H1 (cell line): ENCODE measurements at regions not wholly inside any gene's neighbourhood (a gene's known extent, or its start where the extent isn't known, plus 50 kb on each side); places are given as distances from the start of the nearest gene placed in this dataset.

Source experiments
- CTCF ChIA-PET: fragments of 300-600 bp; sonication (Branson Sonifier 250); formaldehyde crosslinking; loops from one replicate; lab custom pipeline; 2021; ENCODE audit not compliant: partially characterized antibody; lab: Charles Lee
- POLR2A ChIA-PET: fragments of 300-600 bp; sonication (Branson Sonifier 250); formaldehyde crosslinking; loops from one replicate; lab custom pipeline; 2021; ENCODE audit warnings: inconsistent platforms; ENCODE audit not compliant: partially characterized antibody; lab: Charles Lee
- DNase-seq, 2 experiments: peaks; one replicate each; pipeline versions ENCODE4 v3.0.0 to v3.0.0-alpha.2; 2010 to 2022; ENCODE audit warnings: low spot score in 2 of 2, low read depth in 1 of 2, mixed read lengths in 1 of 2
- FAIRE-seq: peaks from 2 replicates; lab custom pipeline; 2011; peaks lifted over from hg19 to GRCh38; lab: Jason Lieb, UNC
- H2AFZ ChIP-seq: 2 replicates; pipeline ENCODE4 v1.8.1; 2012; ENCODE audit warnings: low read length, inconsistent platforms
- H2AK5ac ChIP-seq: 2 replicates; pipeline ENCODE4 v1.6.1; 2013; ENCODE audit warnings: low read depth, low read length
- H2BK120ac ChIP-seq: replicated peaks from 2 replicates; pipeline ENCODE3; 2013; ENCODE audit warnings: low read depth, low read length, inconsistent platforms
- H2BK12ac ChIP-seq: 2 replicates; pipeline ENCODE4 v1.6.1; 2013; ENCODE audit warnings: low read depth, low read length
- H2BK15ac ChIP-seq: 2 replicates; pipeline ENCODE4 v1.6.1; 2013; ENCODE audit warnings: low read length
- H2BK20ac ChIP-seq: 2 replicates; pipeline ENCODE4 v1.6.1; 2013; ENCODE audit warnings: low read length
- H2BK5ac ChIP-seq: 2 replicates; pipeline ENCODE4 v1.6.1; 2013; ENCODE audit warnings: low read depth, low read length
- H3K14ac ChIP-seq: 2 replicates; pipeline ENCODE4 v1.6.1; 2013; ENCODE audit warnings: inconsistent platforms; ENCODE audit not compliant: insufficient read length
- H3K18ac ChIP-seq: 2 replicates; pipeline ENCODE4 v1.6.1; 2013; ENCODE audit warnings: low read length; ENCODE audit errors: extremely low read depth
- H3K23ac ChIP-seq: 2 replicates; pipeline ENCODE4 v1.6.1; 2013; ENCODE audit warnings: inconsistent platforms; ENCODE audit not compliant: insufficient read length
- H3K23me2 ChIP-seq: 2 replicates; pipeline ENCODE4 v1.6.1; 2013; ENCODE audit warnings: low read depth, low read length
- H3K27ac ChIP-seq: 2 replicates; pipeline ENCODE4 v1.6.1; 2011; ENCODE audit warnings: low read depth, low read length, inconsistent platforms
- H3K27me3 ChIP-seq, 4 experiments: replicated peaks in 1 of 4; 1 replicate in 1 of 4; 2 replicates in 3 of 4; pipeline versions ENCODE4 v1.6.1 to v1.8.1; 2011 to 2013; ENCODE audit warnings: low read length in 3 of 4, mild to moderate bottlenecking in 3 of 4, inconsistent platforms in 2 of 4, mixed read lengths in 2 of 4, moderate library complexity in 1 of 4; ENCODE audit not compliant: control insufficient read depth in 3 of 4, insufficient read depth in 3 of 4; ENCODE audit errors: extremely low read depth in 1 of 4
- H3K36me3 ChIP-seq, 4 experiments: 2 replicates each; pipeline versions ENCODE4 v1.6.1 to v1.8.1; 2011 to 2013; ENCODE audit warnings: mild to moderate bottlenecking in 4 of 4, low read length in 3 of 4, moderate library complexity in 2 of 4, control low read depth in 1 of 4, inconsistent platforms in 1 of 4; ENCODE audit not compliant: insufficient read depth in 4 of 4, control insufficient read depth in 2 of 4
- H3K4ac ChIP-seq: replicated peaks from 2 replicates; pipeline ENCODE3; 2013; ENCODE audit warnings: low read length, low read depth, mixed read lengths, inconsistent platforms; ENCODE audit not compliant: insufficient read length
- H3K4me1 ChIP-seq, 4 experiments: replicated peaks in 1 of 4; 1 replicate in 1 of 4; 2 replicates in 3 of 4; pipeline versions ENCODE4 v1.6.1 to v1.8.1; 2011 to 2013; ENCODE audit warnings: low read length in 3 of 4, inconsistent platforms in 2 of 4, mixed read lengths in 1 of 4; ENCODE audit not compliant: insufficient read depth in 4 of 4, control insufficient read depth in 3 of 4
- H3K4me2 ChIP-seq, 2 experiments: 2 replicates each; pipeline versions ENCODE4 v1.6.1 to v1.8.1; 2011 to 2013; ENCODE audit warnings: low read depth in 2 of 2, low read length in 2 of 2, control low read depth in 1 of 2, inconsistent platforms in 1 of 2, mild to moderate bottlenecking in 1 of 2; ENCODE audit not compliant: insufficient read depth in 1 of 2
- H3K4me3 ChIP-seq, 4 experiments: fragments of 200-600, 300-600 bp in 1 of 4; sonication (generic), shearing (Covaris generic), sonication (Bioruptor Twin) in 1 of 4; 2 replicates each; pipeline versions ENCODE4 v1.5.1 to v1.8.1; 2011 to 2016; ENCODE audit warnings: low read length in 4 of 4, low read depth in 3 of 4, control low read depth in 2 of 4, inconsistent platforms in 2 of 4, mild to moderate bottlenecking in 2 of 4, mixed read lengths in 1 of 4, moderate library complexity in 1 of 4; ENCODE audit not compliant: insufficient read depth in 2 of 4; ENCODE audit errors: extremely low read depth in 1 of 4
- H3K56ac ChIP-seq: replicated peaks from 2 replicates; pipeline ENCODE3; 2013; ENCODE audit warnings: low read depth, mild to moderate bottlenecking, mixed read lengths, low read length, inconsistent platforms; ENCODE audit not compliant: insufficient read length
- H3K79me1 ChIP-seq: 2 replicates; pipeline ENCODE4 v1.6.1; 2013; ENCODE audit warnings: low read depth, low read length, control low read depth
- H3K79me2 ChIP-seq, 2 experiments: 2 replicates each; pipeline versions ENCODE4 v1.6.1 to v1.8.1; 2012 to 2013; ENCODE audit warnings: low read length in 2 of 2, mild to moderate bottlenecking in 2 of 2, inconsistent platforms in 1 of 2; ENCODE audit not compliant: insufficient read depth in 2 of 2, control insufficient read depth in 1 of 2
- H3K9ac ChIP-seq, 4 experiments: replicated peaks in 1 of 4; 1 replicate in 1 of 4; 2 replicates in 3 of 4; pipeline versions ENCODE4 v1.6.1 to v1.8.1; 2011 to 2013; ENCODE audit warnings: low read depth in 3 of 4, low read length in 3 of 4, control low read depth in 2 of 4, mild to moderate bottlenecking in 2 of 4, moderate library complexity in 2 of 4, inconsistent platforms in 1 of 4; ENCODE audit errors: extremely low read depth in 1 of 4
- H3K9me3 ChIP-seq, 2 experiments: 2 replicates each; pipeline versions ENCODE4 v1.6.1 to v1.8.1; 2012 to 2013; ENCODE audit warnings: mild to moderate bottlenecking in 2 of 2, moderate library complexity in 2 of 2, control low read depth in 1 of 2, inconsistent platforms in 1 of 2, low read depth in 1 of 2, low read length in 1 of 2, mixed read lengths in 1 of 2; ENCODE audit not compliant: insufficient read depth in 2 of 2
- H4K20me1 ChIP-seq, 2 experiments: replicated peaks in 1 of 2; 2 replicates each; pipeline versions ENCODE3 to v1.8.1; 2011 to 2013; ENCODE audit warnings: inconsistent platforms in 2 of 2, low read length in 2 of 2, mild to moderate bottlenecking in 1 of 2; ENCODE audit not compliant: insufficient read depth in 2 of 2, control insufficient read depth in 1 of 2
- H4K5ac ChIP-seq: 2 replicates; pipeline ENCODE4 v1.6.1; 2013; ENCODE audit warnings: low read length, low read depth, mixed read lengths, inconsistent platforms; ENCODE audit not compliant: insufficient read length
- H4K8ac ChIP-seq: 2 replicates; pipeline ENCODE4 v1.8.0; 2013; ENCODE audit warnings: mild to moderate bottlenecking, moderate library complexity, low read length, inconsistent platforms; ENCODE audit not compliant: insufficient read depth; ENCODE audit errors: extremely low read depth
- H4K91ac ChIP-seq: replicated peaks from 2 replicates; pipeline ENCODE3; 2013; ENCODE audit warnings: low read length, mixed read lengths, inconsistent platforms; ENCODE audit not compliant: insufficient read length
- CTCF ChIP-seq, 3 experiments: IDR thresholded peaks; 1 replicate in 2 of 3; 2 replicates in 1 of 3; pipeline versions ENCODE4 v1.5.1 to v1.6.1; 2011; ENCODE audit warnings: low read length in 3 of 3, mild to moderate bottlenecking in 3 of 3, inconsistent platforms in 2 of 3, low read depth in 1 of 3, moderate library complexity in 1 of 3; ENCODE audit not compliant: insufficient read depth in 1 of 3; ENCODE audit errors: control extremely low read depth in 1 of 3
- KDM1A ChIP-seq: fragments of 200-600, 300-600 bp; sonication (generic); IDR thresholded peaks from 2 replicates; pipeline ENCODE4 v1.7.1; 2016; ENCODE audit warnings: mild to moderate bottlenecking, low read length, borderline replicate concordance
- POLR2A ChIP-seq, 2 experiments: IDR thresholded peaks; 1 replicate in 1 of 2; 2 replicates in 1 of 2; pipeline ENCODE4 v1.6.1; 2011; ENCODE audit warnings: low read depth in 2 of 2, low read length in 2 of 2, mild to moderate bottlenecking in 2 of 2; ENCODE audit errors: control extremely low read depth in 1 of 2
- RAD21 ChIP-seq, 2 experiments: IDR thresholded peaks in 1 of 2; conservative IDR thresholded peaks in 1 of 2; 2 replicates each; pipeline ENCODE4 v1.6.1; 2011; ENCODE audit warnings: low read depth in 2 of 2, low read length in 2 of 2, improper control_type of control experiment in 1 of 2, inconsistent platforms in 1 of 2, mild to moderate bottlenecking in 1 of 2, moderate library complexity in 1 of 2
- WGBS, 2 experiments: shearing (Covaris generic) in 1 of 2; methylation state at CpG; one replicate each; pipeline versions ENCODE4 v1.1.6 to v1.1.7; 2013 to 2015; ENCODE audit warnings: low lambda C conversion rate in 2 of 2, mixed read lengths in 2 of 2, inconsistent platforms in 1 of 2, low coverage in 1 of 2, missing lambda C conversion rate in 1 of 2; ENCODE audit not compliant: insufficient replicate concordance in 2 of 2, insufficient coverage in 1 of 2, insufficient read length in 1 of 2; ENCODE audit errors: extremely low coverage in 1 of 2, missing lambda C conversion rate in 1 of 2; 5-methylcytosine and 5-hydroxymethylcytosine counted together

GRCh38 chr2:177029075-177029474 is 183.5 kb upstream of the HNRNPA3 start (continued):
- no peak for TF ChIP-seq KDM1A

GRCh38 chr2:177029501-177029900 is 183.1 kb upstream of the HNRNPA3 start:
- H3K27me3 ChIP-seq = no peaks in the 10 kb centered on the region
- H2BK15ac ChIP-seq = no peak overlapping the region
- WGBS, 2 experiments = 59% methylated on average over 2 of the region's 2 CpGs; no CpG with 5 or more reads in 1 of the 2 experiments
- peaks cover 0 to 9% (median 0%) of the 10 kb centered on the region in 4 experiments; a peak in 1 of 7 replicates for H3K4me1 ChIP-seq
- no peaks in the 10 kb centered on the region for H4K20me1 ChIP-seq
- no peak overlapping the region for H3K27ac ChIP-seq
- no peak overlapping the region for H3K18ac ChIP-seq
- no peak overlapping the region for H2BK5ac ChIP-seq
- no peak overlapping the region for H3K14ac ChIP-seq
- H2BK12ac ChIP-seq = no peak overlapping the region
- H3K79me1 ChIP-seq = no peaks in the 10 kb centered on the region
- TF ChIP-seq RAD21 (IDR thresholded peaks at IDR 0.05 in 1 of 2, conservative IDR thresholded peaks at IDR 0.05 in 1 of 2; ENCODE audit: low read depth in 2 of 2, low read length in 2 of 2) (peak; percentile 42 to 46), CTCF (IDR thresholded peaks at IDR 0.05; ENCODE audit: control extremely low read depth in 1 of 3, insufficient read depth in 1 of 3, low read depth in 1 of 3, low read length in 3 of 3) (peak; percentile 66 to 75 (median 67)), POLR2A (IDR thresholded peaks at IDR 0.05; ENCODE audit: control extremely low read depth in 1 of 2, low read depth in 2 of 2, low read length in 2 of 2) (no peak)
- no peak overlapping the region for H2AFZ ChIP-seq
- no peaks in the 10 kb centered on the region for H3K9me3 ChIP-seq
- H3K4me2 ChIP-seq = no peak overlapping the region
- no peak overlapping the region for H2BK120ac ChIP-seq
- FAIRE-seq = no peak
- no peak overlapping the region for H2AK5ac ChIP-seq
- H4K91ac ChIP-seq = no peak overlapping the region
- no peaks in the 10 kb centered on the region; the same call in 1 of the 2 replicates for H3K23me2 ChIP-seq
- no peak overlapping the region for H3K4me3 ChIP-seq
- H3K79me2 ChIP-seq = no peaks in the 10 kb centered on the region
- no peak overlapping the region for H4K8ac ChIP-seq
- H3K56ac ChIP-seq = no peak overlapping the region
- no peak overlapping the region for H2BK20ac ChIP-seq
- no peak overlapping the region for H4K5ac ChIP-seq
- H3K23ac ChIP-seq = no peak overlapping the region
- no peak for DNase-seq
- CTCF ChIA-PET = no interaction called here
- H3K9ac ChIP-seq = no peak overlapping the region
- no peak overlapping the region for H3K4ac ChIP-seq
- H3K36me3 ChIP-seq = no peaks in the 10 kb centered on the region
- POLR2A ChIA-PET = no interaction called here
